CD4-positive, alpha-beta T cell treated with Interleukin-15 for 1 hour (primary cell): ENCODE measurements at regions not wholly inside any gene's neighbourhood (a gene's known extent, or its start where the extent isn't known, plus 50 kb on each side); places are given as distances from the start of the nearest gene placed in this dataset.

Source experiments
- DNase-seq: peaks from one replicate; pipeline ENCODE4 v3.0.0-alpha.2; 2020

GRCh38 chr7:118298771-118299170, 74.3 kb downstream of the ANKRD7 start:
- no peak for DNase-seq

- no peak for DNase-seq
Measured at GRCh38 chr7:118300177-118300576, 75.7 kb downstream of the ANKRD7 start.

- DNase-seq, result no peak
Measured at GRCh38 chr7:118304100-118304499, 79.6 kb downstream of the ANKRD7 start.

- DNase-seq, result no peak
Measured at GRCh38 chr7:118305671-118306070, 81.2 kb downstream of the ANKRD7 start.

GRCh38 chr7:118306771-118307170, 82.3 kb downstream of the ANKRD7 start:
- no peak for DNase-seq

- DNase-seq, result no peak
Measured at GRCh38 chr7:118311121-118311836, 86.8 kb downstream of the ANKRD7 start.

GRCh38 chr7:118312051-118312450, 87.5 kb downstream of the ANKRD7 start:
- no peak for DNase-seq

- DNase-seq, result no peak
Measured at GRCh38 chr7:118312966-118313365, 88.5 kb downstream of the ANKRD7 start.

GRCh38 chr7:118324790-118325449, 100.4 kb downstream of the ANKRD7 start:
- DNase-seq, result no peak

- DNase-seq, result no peak
Measured at GRCh38 chr7:118325450-118325808, 100.9 kb downstream of the ANKRD7 start.

- DNase-seq, result no peak
Measured at GRCh38 chr7:118327174-118327573, 102.7 kb downstream of the ANKRD7 start.

GRCh38 chr7:118328505-118329211, 104.2 kb downstream of the ANKRD7 start:
- no peak for DNase-seq

- DNase-seq, result no peak
Measured at GRCh38 chr7:118330388-118330787, 105.9 kb downstream of the ANKRD7 start.

GRCh38 chr7:118346748-118347147, 122.2 kb downstream of the ANKRD7 start:
- no peak for DNase-seq

GRCh38 chr7:118349604-118350003, 125.1 kb downstream of the ANKRD7 start:
- DNase-seq, result no peak

GRCh38 chr7:118350260-118350659, 125.8 kb downstream of the ANKRD7 start:
- DNase-seq, result no peak

GRCh38 chr7:118352867-118353453, 128.5 kb downstream of the ANKRD7 start:
- no peak for DNase-seq

- no peak for DNase-seq
Measured at GRCh38 chr7:118366363-118366762, 141.9 kb downstream of the ANKRD7 start.

GRCh38 chr7:118368958-118369357, 144.5 kb downstream of the ANKRD7 start:
- no peak for DNase-seq

- DNase-seq, result no peak
Measured at GRCh38 chr7:118369987-118370386, 145.5 kb downstream of the ANKRD7 start.

GRCh38 chr7:118372530-118372929, 148.0 kb downstream of the ANKRD7 start:
- no peak for DNase-seq

GRCh38 chr7:118389629-118390028, 165.1 kb downstream of the ANKRD7 start:
- DNase-seq, result no peak

GRCh38 chr7:118404211-118404610, 179.7 kb downstream of the ANKRD7 start:
- no peak for DNase-seq

GRCh38 chr7:118418433-118418832, 193.9 kb downstream of the ANKRD7 start:
- DNase-seq, result no peak
